Endodermal cell (in vitro differentiated cells): ENCODE measurements at regions not wholly inside any gene's neighbourhood (a gene's known extent, or its start where the extent isn't known, plus 50 kb on each side); places are given as distances from the start of the nearest gene placed in this dataset.
A peak's percentile ranks its signal among the peaks of the same experiment; 100 is the strongest.

Source experiments
- DNase-seq: peaks from one replicate; pipeline ENCODE4 v3.0.0-alpha.2; 2017
- H3K27ac ChIP-seq: 2 replicates; pipeline ENCODE4 v1.5.1; 2013; ENCODE audit warnings: mild to moderate bottlenecking, low read depth, low read length, moderate library complexity
- H3K27me3 ChIP-seq: 2 replicates; pipeline ENCODE4 v1.6.1; 2013; ENCODE audit warnings: mild to moderate bottlenecking, low read length, moderate library complexity; ENCODE audit not compliant: insufficient read depth, control insufficient read depth, poor library complexity, severe bottlenecking
- H3K36me3 ChIP-seq: 2 replicates; pipeline ENCODE4 v1.7.0; 2013; ENCODE audit warnings: mild to moderate bottlenecking, low read length, moderate library complexity; ENCODE audit not compliant: control insufficient read depth, insufficient read depth
- H3K4me1 ChIP-seq: one replicate; pipeline ENCODE4 v1.7.0; 2013; ENCODE audit warnings: low read length; ENCODE audit not compliant: control insufficient read depth, insufficient read depth
- H3K4me3 ChIP-seq: 2 replicates; pipeline ENCODE4 v1.5.1; 2013; ENCODE audit warnings: mild to moderate bottlenecking, low read length, moderate library complexity
- H3K9ac ChIP-seq: 2 replicates; pipeline ENCODE4 v1.6.1; 2013; ENCODE audit warnings: mild to moderate bottlenecking, low read length, moderate library complexity; ENCODE audit not compliant: poor library complexity, severe bottlenecking; ENCODE audit errors: extremely low read depth
- H3K9me3 ChIP-seq: 2 replicates; pipeline ENCODE4 v1.6.1; 2013; ENCODE audit warnings: mild to moderate bottlenecking, low read length, moderate library complexity; ENCODE audit not compliant: control insufficient read depth
- H3K27ac Mint-ChIP-seq: 2 replicates; pipeline ENCODE4 v1.8.0; 2020; ENCODE audit warnings: mixed read lengths
- H3K27me3 Mint-ChIP-seq: 2 replicates; pipeline ENCODE4 v1.8.0; 2021; ENCODE audit warnings: mild to moderate bottlenecking, mixed read lengths; ENCODE audit not compliant: insufficient read depth
- H3K36me3 Mint-ChIP-seq: 2 replicates; pipeline ENCODE4 v1.8.0; 2020; ENCODE audit warnings: low read depth, mixed read lengths
- H3K4me1 Mint-ChIP-seq: 2 replicates; pipeline ENCODE4 v1.8.0; 2020; ENCODE audit warnings: mixed read lengths
- H3K4me3 Mint-ChIP-seq: 2 replicates; pipeline ENCODE4 v1.8.0; 2020; ENCODE audit warnings: mild to moderate bottlenecking, moderate library complexity, mixed read lengths
- H3K9me3 Mint-ChIP-seq: 2 replicates; pipeline ENCODE4 v1.8.0; 2020; ENCODE audit warnings: mild to moderate bottlenecking, mixed read lengths
- CTCF ChIP-seq: fragments of 200-600 bp; sonication (generic); conservative IDR thresholded peaks from 2 replicates; pipeline ENCODE4 v1.5.0; 2021; ENCODE audit warnings: antibody characterized with exemption, mild to moderate bottlenecking
- WGBS, 2 experiments: methylation state at CpG; one replicate each; pipeline versions ENCODE4 v1.1.5 to v1.1.7; 2013; ENCODE audit warnings: missing lambda C conversion rate in 2 of 2, mixed read lengths in 1 of 2; ENCODE audit not compliant: insufficient coverage in 1 of 2, insufficient read length in 1 of 2; 5-methylcytosine and 5-hydroxymethylcytosine counted together

GRCh38 chr5:74394916-74395880, 245.3 kb downstream of the ENC1 start:
- H3K9me3 ChIP-seq, result peaks cover 7% of the 10 kb centered on the region
- no peak overlapping the region for H3K27ac ChIP-seq
- DNase-seq, result peak; percentile 94
- H3K27me3 ChIP-seq, result peaks cover 20% of the 10 kb centered on the region
- peak; percentile 65 for TF ChIP-seq CTCF
- H3K9ac ChIP-seq, result no peak overlapping the region
- H3K4me1 Mint-ChIP-seq, result peaks cover 28% of the 10 kb centered on the region
- no peaks in the 10 kb centered on the region for H3K36me3 Mint-ChIP-seq
- H3K36me3 ChIP-seq, result no peaks in the 10 kb centered on the region
- H3K27me3 Mint-ChIP-seq, result peaks cover 55% of the 10 kb centered on the region
- H3K27ac Mint-ChIP-seq, result peak overlapping the region; percentile 20
- no peak overlapping the region for H3K4me3 Mint-ChIP-seq
- H3K4me1 ChIP-seq, result peaks cover 12% of the 10 kb centered on the region
- 78 to 80% methylated on average over 7 to 10 of the region's 10 CpGs for WGBS, 2 experiments
- H3K9me3 Mint-ChIP-seq, result no peaks in the 10 kb centered on the region
- H3K4me3 ChIP-seq, result no peak overlapping the region

- H3K9me3 Mint-ChIP-seq, result no peaks in the 10 kb centered on the region
- WGBS, 2 experiments, result 99 to 100% methylated on average over 3 of the region's 3 CpGs
- no peak overlapping the region for H3K27ac ChIP-seq
- peak; percentile 58 for TF ChIP-seq CTCF
- peaks cover 28% of the 10 kb centered on the region for H3K4me1 Mint-ChIP-seq
- H3K4me1 ChIP-seq, result peaks cover 12% of the 10 kb centered on the region
- H3K27me3 Mint-ChIP-seq, result peaks cover 48% of the 10 kb centered on the region
- H3K27ac Mint-ChIP-seq, result no peak overlapping the region
- DNase-seq, result peak; percentile 70
- H3K27me3 ChIP-seq, result peaks cover 17% of the 10 kb centered on the region
- H3K9me3 ChIP-seq, result peaks cover 7% of the 10 kb centered on the region
- H3K4me3 ChIP-seq, result no peak overlapping the region
- no peak overlapping the region for H3K4me3 Mint-ChIP-seq
- no peak overlapping the region for H3K9ac ChIP-seq
- H3K36me3 Mint-ChIP-seq, result no peaks in the 10 kb centered on the region
- no peaks in the 10 kb centered on the region for H3K36me3 ChIP-seq
These were observed 246.0 kb downstream of the ENC1 start for GRCh38 chr5:74394528-74394915.

- Mint-ChIP-seq H3K9me3 (no peaks in the 10 kb centered on the region), H3K4me1 (peaks cover 28% of the 10 kb centered on the region), H3K4me3 (no peak overlapping the region), H3K36me3 (no peaks in the 10 kb centered on the region), H3K27ac (no peak overlapping the region), H3K27me3 (peaks cover 42% of the 10 kb centered on the region)
- WGBS, 2 experiments, result 96 to 100% methylated on average over 1 to 3 of the region's 3 CpGs
- Histone ChIP-seq H3K4me1 (peaks cover 12% of the 10 kb centered on the region), H3K27me3 (peaks cover 11% of the 10 kb centered on the region), H3K9me3 (peaks cover 1% of the 10 kb centered on the region), H3K9ac (no peak overlapping the region), H3K36me3 (no peaks in the 10 kb centered on the region), H3K27ac (no peak overlapping the region), H3K4me3 (no peak overlapping the region)
- no peak for TF ChIP-seq CTCF
- no peak for DNase-seq
These were observed 246.6 kb downstream of the ENC1 start for GRCh38 chr5:74393943-74394342.
